Heart left ventricle (tissue), 13 donors: ENCODE measurements at regions not wholly inside any gene's neighbourhood (a gene's known extent, or its start where the extent isn't known, plus 50 kb on each side); places are given as distances from the start of the nearest gene placed in this dataset.

ENCODE experiments used
- CTCF ChIP-seq, 12 donors: fragments of 200-600 bp; sonication (generic) in 4 of 12; IDR thresholded peaks; one replicate each; pipeline versions ENCODE4 v1.5.0 to v1.8.0; 2018 to 2022; ENCODE audit warnings: antibody characterized with exemption in 12 of 12, mild to moderate bottlenecking in 5 of 12
- POLR2A ChIP-seq, 2 donors: fragments of 450-650 bp; IDR thresholded peaks; one replicate each; pipeline ENCODE4 v1.6.1; 2017; ENCODE audit warnings: antibody characterized with exemption in 2 of 2, mild to moderate bottlenecking in 2 of 2, moderate library complexity in 2 of 2
- donor health status: ischemic (EF 13 %, LVEDD 7.1; RV severe dilation, severe dysfunction).
- donor health status: DM: no; HTN: yes; CAD: no.
- donor health status: DM: no; HTN: no; CAD: no.
- donor health status: ischemic (EF 25% LVEDD 6.9; RV normal size, moderate dysfunction).
- donor health status: ischemic (EF 25% LVEDD 5.7; RV mildly dilated, moderate dysfunction).
- donor health status: ischemic (EF 35%, LVEDD 5.7; RV mildly dilated, moderate dysfunction).
- donor health status: nonischemic (EF 11% LVEDD 7.7; RV severe dilation, severe dysfunction).
- donor health status: DM: yes; HTN: yes; CAD: no.
- donor health status: PGD.
- donor health status: ischemic (EF 29% LVEDD 5.4; RV normal size, mild dysfunction).
- donor health status: nonischemic (EF 23%, LVEDD 6.1; RV moderate dilation, normal function).

GRCh38 chr5:96091874-96092273 is 130.2 kb upstream of the ELL2 start:
- TF ChIP-seq CTCF (IDR thresholded peaks at IDR 0.05) (no peak), POLR2A (IDR thresholded peaks at IDR 0.05) (no peak)
